Type B pancreatic cell (in vitro differentiated cells): ENCODE measurements at regions not wholly inside any gene's neighbourhood (a gene's known extent, or its start where the extent isn't known, plus 50 kb on each side); places are given as distances from the start of the nearest gene placed in this dataset.
"Not testable (repeated sequence)": the region's sequence is repeated elsewhere in the genome, so short reads cannot be mapped to it uniquely, and the experiment has no call there.

Experiments
- DNase-seq: peaks from one replicate; pipeline ENCODE4 v3.0.0; 2021; ENCODE audit warnings: mixed read lengths; ENCODE audit not compliant: unreplicated experiment; ENCODE audit errors: extremely low spot score
- H3K27ac Mint-ChIP-seq: 2 replicates; pipeline ENCODE4 v1.8.0; 2021; ENCODE audit warnings: mild to moderate bottlenecking, mixed read lengths
- H3K27me3 Mint-ChIP-seq: 2 replicates; pipeline ENCODE4 v1.8.0; 2021; ENCODE audit warnings: mixed read lengths
- H3K36me3 Mint-ChIP-seq: 2 replicates; pipeline ENCODE4 v1.8.0; 2021; ENCODE audit warnings: mixed read lengths
- H3K4me1 Mint-ChIP-seq: one replicate; pipeline ENCODE4 v1.8.0; 2021; ENCODE audit warnings: mixed read lengths; ENCODE audit not compliant: unreplicated experiment
- H3K4me3 Mint-ChIP-seq: 2 replicates; pipeline ENCODE4 v1.8.0; 2021; ENCODE audit warnings: mild to moderate bottlenecking, mixed read lengths
- H3K9me3 Mint-ChIP-seq: 2 replicates; pipeline ENCODE4 v1.8.0; 2021; ENCODE audit warnings: mixed read lengths
- CTCF ChIP-seq: fragments of 200-600 bp; sonication (generic); conservative IDR thresholded peaks from 2 replicates; pipeline ENCODE4 v1.5.0; 2021; ENCODE audit warnings: antibody characterized with exemption, mild to moderate bottlenecking

- Mint-ChIP-seq H3K27me3 (no peaks in the 10 kb centered on the region), H3K36me3 (no peaks in the 10 kb centered on the region), H3K4me1 (no peaks in the 10 kb centered on the region), H3K4me3 (no peak overlapping the region), H3K9me3 (no peaks in the 10 kb centered on the region), H3K27ac (no peak overlapping the region)
- DNase-seq = no peak
- TF ChIP-seq CTCF = no peak
Observed at GRCh38 chr13:60837806-60838205, 440.8 kb downstream of the TDRD3 start.

- H3K27me3 Mint-ChIP-seq = no peaks in the 10 kb centered on the region
- H3K4me3 Mint-ChIP-seq = no peak overlapping the region
- no peaks in the 10 kb centered on the region for H3K4me1 Mint-ChIP-seq
- TF ChIP-seq CTCF = no peak
- no peak for DNase-seq
- no peaks in the 10 kb centered on the region for H3K36me3 Mint-ChIP-seq
- H3K27ac Mint-ChIP-seq = no peak overlapping the region
- no peaks in the 10 kb centered on the region for H3K9me3 Mint-ChIP-seq
Observed at GRCh38 chr13:60836821-60837220, 439.8 kb downstream of the TDRD3 start.

- no peak for TF ChIP-seq CTCF
- Mint-ChIP-seq H3K9me3 (no peaks in the 10 kb centered on the region), H3K27me3 (no peaks in the 10 kb centered on the region), H3K4me3 (no peak overlapping the region), H3K36me3 (no peaks in the 10 kb centered on the region), H3K27ac (no peak overlapping the region), H3K4me1 (no peaks in the 10 kb centered on the region)
- DNase-seq = no peak
Observed at GRCh38 chr13:60811581-60811980, 414.6 kb downstream of the TDRD3 start.

GRCh38 chr13:60805640-60806039 lies 408.6 kb downstream of the TDRD3 start:
- H3K9me3 Mint-ChIP-seq, DNase-seq, H3K27ac Mint-ChIP-seq, H3K4me3 Mint-ChIP-seq, H3K27me3 Mint-ChIP-seq, H3K36me3 Mint-ChIP-seq, H3K4me1 Mint-ChIP-seq: not testable (repeated sequence)

- no peaks in the 10 kb centered on the region for H3K4me1 Mint-ChIP-seq
- H3K9me3 Mint-ChIP-seq = no peaks in the 10 kb centered on the region
- no peak for DNase-seq
- no peak overlapping the region for H3K27ac Mint-ChIP-seq
- H3K36me3 Mint-ChIP-seq = no peaks in the 10 kb centered on the region
- no peak overlapping the region for H3K4me3 Mint-ChIP-seq
- TF ChIP-seq CTCF = no peak
- H3K27me3 Mint-ChIP-seq = no peaks in the 10 kb centered on the region
Observed at GRCh38 chr13:60798503-60798902, 401.5 kb downstream of the TDRD3 start.

- Mint-ChIP-seq H3K4me3 (no peak overlapping the region), H3K4me1 (no peaks in the 10 kb centered on the region), H3K36me3 (no peaks in the 10 kb centered on the region), H3K27me3 (no peaks in the 10 kb centered on the region), H3K9me3 (no peaks in the 10 kb centered on the region), H3K27ac (no peak overlapping the region)
- no peak for TF ChIP-seq CTCF
- DNase-seq = no peak
Observed at GRCh38 chr13:60797112-60797511, 400.1 kb downstream of the TDRD3 start.
